Hematopoietic multipotent progenitor cell treated with erythropoietin and hydrocortisone succinate and interleukin-3 and kit ligand, for 4 days (in vitro differentiated cells): ENCODE measurements at regions not wholly inside any gene's neighbourhood (a gene's known extent, or its start where the extent isn't known, plus 50 kb on each side); places are given as distances from the start of the nearest gene placed in this dataset.

Experiments
- DNase-seq: peaks from one replicate; pipeline ENCODE4 v3.0.0-alpha.2; 2015

DNA sequence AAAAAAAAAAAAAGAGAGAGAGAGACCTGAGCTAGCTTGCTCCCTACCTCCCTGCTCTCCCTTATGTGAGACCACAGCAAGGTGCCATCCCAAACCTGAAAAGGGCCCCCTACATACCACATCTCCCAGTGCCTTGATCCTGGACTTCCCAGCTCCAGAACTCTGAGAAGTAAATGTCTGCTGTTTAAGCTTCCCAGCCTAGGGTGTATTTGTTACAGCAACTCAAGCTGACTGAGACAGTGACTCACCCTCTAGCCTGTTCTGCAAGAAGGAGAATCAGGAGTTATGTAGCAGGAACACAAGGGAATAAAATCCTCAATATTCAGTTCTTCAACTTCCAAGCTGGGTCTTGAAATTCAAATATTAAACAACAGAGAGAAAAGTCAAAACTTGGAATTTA lies 52.1 kb upstream of the TMEM72 start:
- no peak for DNase-seq

DNA sequence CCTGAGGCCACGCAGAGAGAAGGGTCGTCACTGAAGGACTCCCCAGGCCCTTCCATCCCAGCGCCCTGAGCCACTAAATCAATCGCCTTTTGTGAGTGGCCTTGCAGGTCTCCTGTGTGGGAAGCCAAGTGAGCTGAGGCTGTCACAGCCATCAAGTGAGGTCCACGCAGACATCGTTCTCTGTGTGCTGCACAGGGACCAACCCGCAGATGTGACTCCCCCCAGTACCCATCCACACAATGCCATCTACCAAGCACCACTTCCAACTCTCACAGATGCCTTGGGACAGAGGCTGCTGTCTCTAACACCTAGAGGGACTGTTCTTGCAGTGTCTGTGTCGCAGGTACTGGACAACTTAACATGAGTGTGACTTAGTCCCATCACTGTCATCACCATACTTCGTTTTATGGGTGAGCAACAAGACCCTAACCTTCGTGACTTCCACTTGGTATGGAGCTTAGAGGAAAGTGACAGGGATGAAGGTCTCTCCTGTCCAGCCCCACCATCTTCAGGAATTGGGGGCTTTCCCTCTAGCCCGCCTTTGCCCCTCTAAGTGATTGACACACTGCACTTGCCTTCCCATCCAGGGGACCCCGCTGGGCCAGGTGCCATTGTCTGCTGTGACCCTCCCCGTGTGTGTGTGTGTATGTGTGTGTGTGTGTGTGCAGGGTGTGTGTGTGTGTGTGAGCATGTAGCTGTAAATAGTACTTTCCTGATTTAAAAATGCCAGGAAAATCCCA lies 51.4 kb upstream of the TMEM72 start:
- no peak for DNase-seq

DNA sequence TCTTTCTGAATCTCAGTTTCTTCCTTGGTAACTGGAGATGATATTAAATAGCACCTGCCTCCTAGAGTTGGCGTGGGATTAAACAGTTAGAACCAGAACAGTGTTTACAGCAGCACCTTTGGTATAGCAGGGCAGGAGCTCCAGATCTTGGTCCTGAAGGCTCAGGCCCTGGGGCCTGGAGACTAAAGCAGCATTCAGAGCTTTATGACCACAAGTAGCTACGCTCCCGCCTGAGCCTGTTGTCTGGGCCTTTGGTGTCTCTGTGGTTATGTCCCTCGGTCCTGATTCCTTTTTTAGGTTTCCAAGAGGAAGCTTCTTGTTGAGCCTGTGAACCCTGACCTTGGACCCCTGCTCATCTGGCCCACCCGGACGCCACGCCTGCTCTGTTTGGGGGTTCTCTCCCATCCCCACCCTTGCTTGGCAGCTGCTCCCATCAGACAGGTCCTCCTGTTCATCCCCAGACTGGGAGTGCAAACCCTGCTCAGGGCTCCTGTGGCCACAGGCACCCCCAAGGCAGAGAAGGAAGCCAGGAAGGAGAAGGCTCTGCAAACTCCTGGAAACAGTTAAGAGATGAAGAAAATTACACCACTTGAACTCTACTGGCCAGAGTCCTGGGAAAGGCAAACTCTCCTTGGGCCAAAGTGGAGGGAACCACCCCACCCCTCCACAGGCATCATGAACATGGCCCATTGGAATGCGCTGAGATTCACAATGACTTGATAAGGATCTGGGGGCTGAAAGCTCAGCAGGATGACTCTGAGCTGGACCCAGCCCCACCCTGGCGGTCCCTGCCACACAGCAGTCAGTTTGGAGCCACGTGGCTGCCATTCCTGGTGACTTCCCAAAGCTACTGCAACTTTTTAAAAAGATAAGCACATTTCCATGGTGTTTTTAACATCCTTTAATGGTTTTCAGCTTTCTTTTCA lies 50.1 kb upstream of the TMEM72 start:
- no peak for DNase-seq
